CD14-positive monocyte (primary cell): ENCODE measurements at regions not wholly inside any gene's neighbourhood (a gene's known extent, or its start where the extent isn't known, plus 50 kb on each side); places are given as distances from the start of the nearest gene placed in this dataset.
A peak's percentile ranks its signal among the peaks of the same experiment; 100 is the strongest.

Source experiments
- DNase-seq, 3 donors: peaks; one replicate each; pipeline ENCODE4 v3.0.0-alpha.2; 2011 to 2022
- H2AFZ ChIP-seq: 2 replicates; pipeline ENCODE4 v1.6.0; 2012; ENCODE audit warnings: mild to moderate bottlenecking, low read depth, low read length, inconsistent platforms; ENCODE audit not compliant: insufficient read depth, poor library complexity, severe bottlenecking
- H3K27ac ChIP-seq, 2 donors: 1 replicate in 1 of 2; 2 replicates in 1 of 2; pipeline ENCODE4 v1.5.1; 2012 to 2013; ENCODE audit warnings: low read length in 2 of 2, control low read depth in 1 of 2, inconsistent platforms in 1 of 2, low read depth in 1 of 2, mild to moderate bottlenecking in 1 of 2
- H3K27me3 ChIP-seq, 2 donors: one replicate each; pipeline versions ENCODE4 v1.6.0 to v1.6.1; 2011 to 2013; ENCODE audit warnings: low read length in 2 of 2; ENCODE audit not compliant: control insufficient read depth in 2 of 2, insufficient read depth in 2 of 2
- H3K36me3 ChIP-seq, 2 donors: replicated peaks in 1 of 2; 1 replicate in 1 of 2; 2 replicates in 1 of 2; pipeline versions ENCODE4 v1.5.1 to v1.6.1; 2012 to 2013; ENCODE audit warnings: low read length in 2 of 2, control low read depth in 1 of 2, inconsistent platforms in 1 of 2, mild to moderate bottlenecking in 1 of 2; ENCODE audit not compliant: insufficient read depth in 2 of 2, control insufficient read depth in 1 of 2
- H3K4me1 ChIP-seq, 2 donors: 1 replicate in 1 of 2; 2 replicates in 1 of 2; pipeline versions ENCODE4 v1.5.1 to v1.6.1; 2012 to 2013; ENCODE audit warnings: low read length in 2 of 2, control low read depth in 1 of 2, inconsistent platforms in 1 of 2, mild to moderate bottlenecking in 1 of 2, moderate library complexity in 1 of 2; ENCODE audit not compliant: insufficient read depth in 2 of 2, control insufficient read depth in 1 of 2
- H3K4me2 ChIP-seq: replicated peaks from 2 replicates; pipeline ENCODE3; 2012; ENCODE audit warnings: low read length, moderate library complexity, mild to moderate bottlenecking; ENCODE audit not compliant: poor library complexity, severe bottlenecking; ENCODE audit errors: extremely low read depth
- H3K4me3 ChIP-seq, 3 experiments: fragments of 200-600 bp in 1 of 3; sonication (generic) in 1 of 3; replicated peaks in 1 of 3; 1 replicate in 2 of 3; 2 replicates in 1 of 3; pipeline ENCODE4 v1.5.1; 2011 to 2013; ENCODE audit warnings: low read length in 3 of 3, mild to moderate bottlenecking in 3 of 3, control low read depth in 2 of 3, low read depth in 2 of 3, inconsistent platforms in 1 of 3, moderate library complexity in 1 of 3
- H3K79me2 ChIP-seq: 2 replicates; pipeline ENCODE4 v1.6.0; 2012; ENCODE audit warnings: mild to moderate bottlenecking, control low read depth, inconsistent platforms, low read length, moderate library complexity; ENCODE audit not compliant: insufficient read depth
- H3K9ac ChIP-seq: 2 replicates; pipeline ENCODE4 v1.6.0; 2017; ENCODE audit warnings: low read length, mild to moderate bottlenecking; ENCODE audit not compliant: insufficient read depth, poor library complexity, severe bottlenecking
- H3K9me3 ChIP-seq, 2 donors: replicated peaks in 1 of 2; 1 replicate in 1 of 2; 2 replicates in 1 of 2; pipeline versions ENCODE4 v1.5.1 to v1.6.1; 2012 to 2013; ENCODE audit warnings: low read length in 2 of 2, control low read depth in 1 of 2; ENCODE audit not compliant: control insufficient read depth in 1 of 2, insufficient read depth in 1 of 2
- H4K20me1 ChIP-seq: 2 replicates; pipeline ENCODE4 v1.6.0; 2012; ENCODE audit warnings: mild to moderate bottlenecking, low read length, control low read depth, moderate library complexity; ENCODE audit not compliant: insufficient read depth
- H3K27ac Mint-ChIP-seq, 7 donors: one replicate each; pipeline ENCODE4 v1.8.0; 2020; ENCODE audit warnings: mild to moderate bottlenecking in 7 of 7, mixed read lengths in 7 of 7, moderate library complexity in 6 of 7, inconsistent platforms in 2 of 7
- H3K27me3 Mint-ChIP-seq, 3 donors: one replicate each; pipeline ENCODE4 v1.8.0; 2021 to 2022; ENCODE audit warnings: low read depth in 3 of 3, mild to moderate bottlenecking in 3 of 3, mixed read lengths in 3 of 3, moderate library complexity in 3 of 3, inconsistent platforms in 1 of 3
- H3K36me3 Mint-ChIP-seq, 2 donors: one replicate each; pipeline ENCODE4 v1.8.0; 2020; ENCODE audit warnings: mixed read lengths in 2 of 2, inconsistent platforms in 1 of 2, mild to moderate bottlenecking in 1 of 2
- H3K4me1 Mint-ChIP-seq: one replicate; pipeline ENCODE4 v1.8.0; 2020; ENCODE audit warnings: mild to moderate bottlenecking, mixed read lengths
- H3K4me3 Mint-ChIP-seq, 2 donors: one replicate each; pipeline ENCODE4 v1.8.0; 2020; ENCODE audit warnings: mild to moderate bottlenecking in 2 of 2, mixed read lengths in 2 of 2, moderate library complexity in 1 of 2
- H3K9me3 Mint-ChIP-seq, 7 donors: one replicate each; pipeline ENCODE4 v1.8.0; 2020 to 2022; ENCODE audit warnings: mixed read lengths in 7 of 7, mild to moderate bottlenecking in 6 of 7, moderate library complexity in 6 of 7, inconsistent platforms in 2 of 7
- CTCF ChIP-seq: fragments of 200-600 bp; IDR thresholded peaks from one replicate; pipeline ENCODE4 v1.8.0; 2022; ENCODE audit warnings: antibody characterized with exemption, mild to moderate bottlenecking
- WGBS: methylation state at CpG from one replicate; pipeline ENCODE4 v1.1.5; 2013; ENCODE audit warnings: missing lambda C conversion rate; ENCODE audit not compliant: insufficient coverage; 5-methylcytosine and 5-hydroxymethylcytosine counted together
- intact Hi-C, 2 donors: fragments of 100-400 bp; cut with micrococcal nuclease; formaldehyde crosslinking; loops; one replicate each; pipeline versions ENCODE4 v1.15.0 to v1.15.1; 2023

GRCh38 chr1:2854151-2854550 is 52.7 kb upstream of the TTC34 start:
- 98% methylated on average over 10 of the region's 13 CpGs for WGBS
- no peaks in the 10 kb centered on the region for H3K36me3 ChIP-seq
- no peak for DNase-seq
- no peak overlapping the region for H2AFZ ChIP-seq
- H4K20me1 ChIP-seq = no peaks in the 10 kb centered on the region
- H3K9me3 ChIP-seq = peaks cover 6% of the 10 kb centered on the region in 2 donors
- Mint-ChIP-seq H3K4me3 (no peak overlapping the region), H3K9me3 (peaks cover 2 to 11% (median 5%) of the 10 kb centered on the region in 7 donors), H3K36me3 (peaks cover 0 to 3% of the 10 kb centered on the region in 2 donors), H3K27ac (peak overlapping the region in 1 of 7 donors; percentile 6), H3K4me1 (no peaks in the 10 kb centered on the region), H3K27me3 (peaks cover 0 to 8% (median 7%) of the 10 kb centered on the region in 3 donors)
- no peak overlapping the region for H3K4me3 ChIP-seq
- no peaks in the 10 kb centered on the region for H3K4me1 ChIP-seq
- no peaks in the 10 kb centered on the region for H3K79me2 ChIP-seq
- intact Hi-C loops = no loop called here
- no peak overlapping the region for H3K4me2 ChIP-seq
- no peak for TF ChIP-seq CTCF
- no peaks in the 10 kb centered on the region for H3K27me3 ChIP-seq
- no peak overlapping the region for H3K9ac ChIP-seq
- no peak overlapping the region for H3K27ac ChIP-seq

GRCh38 chr1:2854611-2855010 is 53.1 kb upstream of the TTC34 start:
- H3K4me2 ChIP-seq = no peak overlapping the region
- no peak for DNase-seq
- 93% methylated on average over 11 of the region's 11 CpGs for WGBS

More at GRCh38 chr1:2854611-2855010, 53.1 kb upstream of the TTC34 start:
- Histone ChIP-seq H3K9ac (no peak overlapping the region), H3K79me2 (no peaks in the 10 kb centered on the region), H4K20me1 (no peaks in the 10 kb centered on the region), H3K4me1 (no peaks in the 10 kb centered on the region), H2AFZ (no peak overlapping the region), H3K36me3 (no peaks in the 10 kb centered on the region), H3K27me3 (no peaks in the 10 kb centered on the region), H3K4me3 (no peak overlapping the region), H3K27ac (no peak overlapping the region), H3K9me3 (peaks cover 8 to 11% of the 10 kb centered on the region in 2 donors)
- no peak overlapping the region for H3K4me3 Mint-ChIP-seq
- peaks cover 2 to 12% (median 6%) of the 10 kb centered on the region in 7 donors for H3K9me3 Mint-ChIP-seq
- H3K36me3 Mint-ChIP-seq = peaks cover 0 to 3% of the 10 kb centered on the region in 2 donors
- peak overlapping the region in 1 of 7 donors; percentile 6 for H3K27ac Mint-ChIP-seq
- H3K27me3 Mint-ChIP-seq = peaks cover 0 to 8% (median 7%) of the 10 kb centered on the region in 3 donors
- intact Hi-C loops = no loop called here
- no peaks in the 10 kb centered on the region for H3K4me1 Mint-ChIP-seq
- no peak for TF ChIP-seq CTCF
